ENCODE measurements at regions not wholly inside any gene's neighbourhood (a gene's known extent, or its start where the extent isn't known, plus 50 kb on each side); places are given as distances from the start of the nearest gene placed in this dataset.

GRCh38 chr1:186536273-186536890 is 75.5 kb upstream of the PDC start:
- no peak for DNase-seq (ENCODE audit: extremely low read depth, low read depth)
- H3K4me3 ChIP-seq (replicated peaks; ENCODE audit: low read depth, low read length): no peak overlapping the region
- TF ChIP-seq CTCF (IDR thresholded peaks at IDR 0.05; ENCODE audit: low read depth, low read length, missing control alignments): no peak

GRCh38 chr1:186535388-186536133 is 74.6 kb upstream of the PDC start:
- TF ChIP-seq CTCF (IDR thresholded peaks at IDR 0.05; ENCODE audit: low read depth, low read length, missing control alignments): no peak
- peak; percentile 93 for DNase-seq (ENCODE audit: extremely low read depth, low read depth)
- no peak overlapping the region for H3K4me3 ChIP-seq (replicated peaks; ENCODE audit: low read depth, low read length)

GRCh38 chr1:186534401-186534800 is 73.5 kb upstream of the PDC start:
- no peak for TF ChIP-seq CTCF (IDR thresholded peaks at IDR 0.05; ENCODE audit: low read depth, low read length, missing control alignments)
- no peak overlapping the region for H3K4me3 ChIP-seq (replicated peaks; ENCODE audit: low read depth, low read length)
- DNase-seq (ENCODE audit: extremely low read depth, low read depth): no peak

GRCh38 chr1:186532466-186532865 is 71.6 kb upstream of the PDC start:
- TF ChIP-seq CTCF (IDR thresholded peaks at IDR 0.05; ENCODE audit: low read depth, low read length, missing control alignments): no peak
- no peak for DNase-seq (ENCODE audit: extremely low read depth, low read depth)
- H3K4me3 ChIP-seq (replicated peaks; ENCODE audit: low read depth, low read length): no peak overlapping the region

GRCh38 chr1:186531561-186532165 is 70.7 kb upstream of the PDC start:
- no peak for TF ChIP-seq CTCF (IDR thresholded peaks at IDR 0.05; ENCODE audit: low read depth, low read length, missing control alignments)
- no peak for DNase-seq (ENCODE audit: extremely low read depth, low read depth)
- no peak overlapping the region for H3K4me3 ChIP-seq (replicated peaks; ENCODE audit: low read depth, low read length)

GRCh38 chr1:186530109-186530508 is 69.2 kb upstream of the PDC start:
- DNase-seq (ENCODE audit: extremely low read depth, low read depth): no peak
- TF ChIP-seq CTCF (IDR thresholded peaks at IDR 0.05; ENCODE audit: low read depth, low read length, missing control alignments): no peak
- H3K4me3 ChIP-seq (replicated peaks; ENCODE audit: low read depth, low read length): no peak overlapping the region

Data from HFF-Myc (cell line).